Calu3 (cell line): ENCODE measurements at regions not wholly inside any gene's neighbourhood (a gene's known extent, or its start where the extent isn't known, plus 50 kb on each side); places are given as distances from the start of the nearest gene placed in this dataset.

ENCODE experiments used
- BruUV-seq: library from RNA; stranded (reverse); fragments of 400-500 nt; replicated peaks from 2 replicates; lab custom pipeline; 2021; lab: Mats Ljungman, UMichigan
- CTCF ChIA-PET: fragments of 300-600 bp; sonication (Branson Sonifier 250); formaldehyde crosslinking; loops from one replicate; lab custom pipeline; 2022; ENCODE audit warnings: antibody characterized with exemption; lab: Charles Lee
- DNase-seq: peaks from one replicate; pipeline ENCODE4 v3.0.0; 2022
- H3K27ac Mint-ChIP-seq: one replicate; pipeline ENCODE4 v1.8.0; 2022; ENCODE audit warnings: mixed read lengths; ENCODE audit not compliant: unreplicated experiment
- H3K27me3 Mint-ChIP-seq: one replicate; pipeline ENCODE4 v1.8.0; 2022; ENCODE audit warnings: mixed read lengths; ENCODE audit not compliant: unreplicated experiment
- H3K36me3 Mint-ChIP-seq: one replicate; pipeline ENCODE4 v1.8.0; 2022; ENCODE audit warnings: mild to moderate bottlenecking, moderate library complexity, mixed read lengths; ENCODE audit not compliant: insufficient read depth, unreplicated experiment
- H3K4me1 Mint-ChIP-seq: one replicate; pipeline ENCODE4 v1.8.0; 2022; ENCODE audit warnings: mild to moderate bottlenecking, low read depth, mixed read lengths; ENCODE audit not compliant: unreplicated experiment
- H3K4me3 Mint-ChIP-seq: one replicate; pipeline ENCODE4 v1.8.0; 2022; ENCODE audit warnings: mild to moderate bottlenecking, low read depth, moderate library complexity, mixed read lengths; ENCODE audit not compliant: unreplicated experiment
- H3K9me3 Mint-ChIP-seq: one replicate; pipeline ENCODE4 v1.8.0; 2022; ENCODE audit warnings: low read depth, mixed read lengths; ENCODE audit not compliant: unreplicated experiment
- CTCF ChIP-seq: fragments of 200-600 bp; IDR thresholded peaks from one replicate; pipeline ENCODE4 v1.8.0; 2022; ENCODE audit warnings: antibody characterized with exemption; ENCODE audit not compliant: unreplicated experiment
- intact Hi-C: fragments of 100-400 bp; cut with micrococcal nuclease; formaldehyde crosslinking; loops from one replicate; pipeline ENCODE4 v1.10.0; 2022; ENCODE audit not compliant: unreplicated experiment

- Mint-ChIP-seq H3K9me3 (no peaks in the 10 kb centered on the region), H3K27me3 (no peaks in the 10 kb centered on the region), H3K4me1 (no peaks in the 10 kb centered on the region), H3K36me3 (no peaks in the 10 kb centered on the region), H3K4me3 (no peak overlapping the region), H3K27ac (no peak overlapping the region)
- BruUV-seq: no TSS peak
- intact Hi-C loops: no loop called here
- TF ChIP-seq CTCF: no peak
- CTCF ChIA-PET: interaction anchor here (1.2 kb wide), 1 partner anchor 53 kb away, joined by 3 read pairs; no protein-coding TSS in a partner anchor
- DNase-seq: no peak
Observed at GRCh38 chr18:3350566-3351527, 88.9 kb downstream of the MYL12B start.

GRCh38 chr18:3354506-3354905, 92.6 kb downstream of the MYL12B start:
- CTCF ChIA-PET: no interaction called here
- no peaks in the 10 kb centered on the region for H3K36me3 Mint-ChIP-seq
- H3K4me1 Mint-ChIP-seq: no peaks in the 10 kb centered on the region
- intact Hi-C loops: no loop called here
- DNase-seq: no peak
- H3K27me3 Mint-ChIP-seq: no peaks in the 10 kb centered on the region
- H3K9me3 Mint-ChIP-seq: no peaks in the 10 kb centered on the region
- no peak overlapping the region for H3K27ac Mint-ChIP-seq
- no TSS peak for BruUV-seq
- H3K4me3 Mint-ChIP-seq: no peak overlapping the region
- TF ChIP-seq CTCF: no peak

- Mint-ChIP-seq H3K27me3 (no peaks in the 10 kb centered on the region), H3K27ac (no peak overlapping the region), H3K36me3 (no peaks in the 10 kb centered on the region), H3K4me3 (no peak overlapping the region), H3K4me1 (no peaks in the 10 kb centered on the region), H3K9me3 (no peaks in the 10 kb centered on the region)
- DNase-seq: no peak
- no peak for TF ChIP-seq CTCF
- intact Hi-C loops: no loop called here
- CTCF ChIA-PET: no interaction called here
- no TSS peak for BruUV-seq
Observed at GRCh38 chr18:3356614-3357013, 93.4 kb upstream of the TGIF1 start.

- CTCF ChIA-PET: no interaction called here
- H3K27ac Mint-ChIP-seq: no peak overlapping the region
- no peaks in the 10 kb centered on the region for H3K9me3 Mint-ChIP-seq
- no peak for TF ChIP-seq CTCF
- DNase-seq: no peak
- no TSS peak for BruUV-seq
- no peaks in the 10 kb centered on the region for H3K36me3 Mint-ChIP-seq
- H3K4me3 Mint-ChIP-seq: no peak overlapping the region
- no peaks in the 10 kb centered on the region for H3K27me3 Mint-ChIP-seq
- no peaks in the 10 kb centered on the region for H3K4me1 Mint-ChIP-seq
- intact Hi-C loops: no loop called here
Observed at GRCh38 chr18:3357516-3357915, 92.5 kb upstream of the TGIF1 start.
